SK-N-SH (cell line): ENCODE measurements at regions not wholly inside any gene's neighbourhood (a gene's known extent, or its start where the extent isn't known, plus 50 kb on each side); places are given as distances from the start of the nearest gene placed in this dataset.

Source experiments
- CTCF ChIA-PET: fragments of 300-600, 350-600 bp; formaldehyde crosslinking; extraction: SDS; loops from one replicate; lab custom pipeline; 2021; lab: Yijun Ruan, JAX
- POLR2A ChIA-PET: fragments of 350-600 bp; sonication (Branson Sonifier 250); formaldehyde crosslinking; extraction: SDS; loops from one replicate; lab custom pipeline; 2020; ENCODE audit warnings: antibody characterized with exemption, inconsistent platforms; lab: Yijun Ruan, JAX
- DNase-seq: peaks from one replicate; pipeline ENCODE4 v3.0.0; 2012
- H2AFZ ChIP-seq: fragments of 200-600 bp; sonication (generic); 2 replicates; pipeline ENCODE4 v1.8.1; 2016; ENCODE audit warnings: antibody characterized with exemption, mild to moderate bottlenecking, low read depth
- H3F3A ChIP-seq: fragments of 200-600 bp; sonication (generic); replicated peaks from 2 replicates; pipeline ENCODE3; 2016; ENCODE audit warnings: antibody characterized with exemption, mild to moderate bottlenecking; ENCODE audit not compliant: insufficient read depth
- H3K27ac ChIP-seq, 2 experiments: fragments of 200-500 bp in 1 of 2; fragments of 200-600 bp in 1 of 2; sonication (Bioruptor generic) in 1 of 2; sonication (generic), shearing (Covaris generic) in 1 of 2; 2 replicates each; pipeline versions ENCODE4 v1.5.1 to v1.6.1; 2014 to 2016; ENCODE audit warnings: low read depth in 2 of 2, inconsistent platforms in 1 of 2, low read length in 1 of 2, mild to moderate bottlenecking in 1 of 2, mixed read lengths in 1 of 2
- H3K27me3 ChIP-seq: fragments of 200-600 bp; sonication (generic), shearing (Covaris generic); 2 replicates; pipeline ENCODE4 v1.6.1; 2016; ENCODE audit warnings: mixed run types; ENCODE audit not compliant: insufficient read depth
- H3K36me3 ChIP-seq, 2 experiments: fragments of 200-500 bp in 1 of 2; fragments of 200-600 bp in 1 of 2; sonication (Bioruptor generic) in 1 of 2; sonication (generic) in 1 of 2; replicated peaks in 1 of 2; 2 replicates each; pipeline versions ENCODE3 to v1.5.1; 2014 to 2016; ENCODE audit warnings: low read length in 1 of 2, mild to moderate bottlenecking in 1 of 2; ENCODE audit not compliant: insufficient read depth in 2 of 2, control insufficient read depth in 1 of 2
- H3K4me1 ChIP-seq, 2 experiments: fragments of 200-500 bp in 1 of 2; fragments of 200-600 bp in 1 of 2; sonication (Bioruptor generic) in 1 of 2; sonication (generic), shearing (Covaris generic) in 1 of 2; 2 replicates each; pipeline versions ENCODE4 v1.5.1 to v1.6.1; 2014 to 2016; ENCODE audit warnings: low read depth in 1 of 2, low read length in 1 of 2, mixed run types in 1 of 2; ENCODE audit not compliant: insufficient read depth in 2 of 2, control insufficient read depth in 1 of 2
- H3K4me2 ChIP-seq: fragments of 200-600 bp; sonication (generic), shearing (Covaris generic); 2 replicates; pipeline ENCODE4 v1.6.1; 2017; ENCODE audit warnings: mixed run types
- H3K4me3 ChIP-seq, 2 experiments: fragments of 200-500 bp in 1 of 2; fragments of 200-600 bp in 1 of 2; sonication (Bioruptor generic) in 1 of 2; sonication (generic), shearing (Covaris generic) in 1 of 2; 2 replicates each; pipeline versions ENCODE4 v1.5.1 to v1.8.1; 2014 to 2016; ENCODE audit warnings: low read depth in 2 of 2, inconsistent platforms in 1 of 2, low read length in 1 of 2, mild to moderate bottlenecking in 1 of 2, mixed read lengths in 1 of 2, moderate library complexity in 1 of 2
- H3K79me2 ChIP-seq: fragments of 200-600 bp; sonication (generic); 2 replicates; pipeline ENCODE4 v1.8.1; 2017; ENCODE audit warnings: mild to moderate bottlenecking; ENCODE audit not compliant: insufficient read depth
- H3K9ac ChIP-seq: fragments of 200-600 bp; sonication (generic); 2 replicates; pipeline ENCODE4 v1.6.1; 2017; ENCODE audit warnings: mixed run types
- H3K9me2 ChIP-seq: fragments of 200-600 bp; sonication (generic); 2 replicates; pipeline ENCODE4 v1.6.1; 2017; ENCODE audit warnings: mixed run types
- H3K9me3 ChIP-seq: fragments of 200-600 bp; sonication (generic); 2 replicates; pipeline ENCODE4 v1.6.1; 2017; ENCODE audit warnings: mixed run types, mild to moderate bottlenecking, moderate library complexity
- H4K20me1 ChIP-seq: fragments of 200-600 bp; sonication (generic); 2 replicates; pipeline ENCODE4 v1.6.1; 2017; ENCODE audit warnings: mild to moderate bottlenecking, mixed run types; ENCODE audit not compliant: insufficient read depth
- EP300 ChIP-seq, 2 experiments: IDR thresholded peaks; 2 replicates each; pipeline versions ENCODE4 v1.4.0 to v1.6.1; 2012; ENCODE audit warnings: borderline replicate concordance in 1 of 2, low read depth in 1 of 2, low read length in 1 of 2
- EZH2phosphoT487 ChIP-seq: fragments of 200-600 bp; sonication (generic); IDR thresholded peaks from 2 replicates; pipeline ENCODE4 v1.6.1; 2017; ENCODE audit warnings: low read depth, mixed run types, mild to moderate bottlenecking, antibody characterized with exemption, moderate library complexity, borderline replicate concordance
- FOXJ3 ChIP-seq: sonication (generic); formaldehyde crosslinking; IDR thresholded peaks from 2 replicates; pipeline ENCODE4 v1.5.1; 2020; ENCODE audit warnings: mild to moderate bottlenecking, missing genetic modification reagents
- GATA2 ChIP-seq: sonication (generic); formaldehyde crosslinking; IDR thresholded peaks from 2 replicates; pipeline ENCODE4 v1.5.0; 2020; ENCODE audit warnings: mild to moderate bottlenecking, missing genetic modification reagents
- MEF2A ChIP-seq: IDR thresholded peaks from 2 replicates; pipeline ENCODE4 v1.4.0; 2012; ENCODE audit warnings: low read depth, borderline replicate concordance
- NRF1 ChIP-seq: IDR thresholded peaks from 2 replicates; pipeline ENCODE4 v1.6.1; 2012; ENCODE audit warnings: low read depth, mild to moderate bottlenecking, low read length
- POLR2AphosphoS5 ChIP-seq: IDR thresholded peaks from 2 replicates; pipeline ENCODE4 v1.6.1; 2012; ENCODE audit warnings: low read depth, low read length
- RCOR1 ChIP-seq: fragments of 150-350 bp; IDR thresholded peaks from 2 replicates; pipeline ENCODE4 v1.6.1; 2017; ENCODE audit warnings: antibody characterized with exemption, low read length
- RFX5 ChIP-seq: IDR thresholded peaks from 2 replicates; pipeline ENCODE4 v1.6.1; 2012; ENCODE audit warnings: mild to moderate bottlenecking, improper control_type of control experiment, low read length
- SIN3A ChIP-seq: IDR thresholded peaks from 2 replicates; pipeline ENCODE4 v1.6.1; 2012; ENCODE audit warnings: low read depth, mild to moderate bottlenecking, low read length, moderate library complexity, borderline replicate concordance
- SMC3 ChIP-seq: IDR thresholded peaks from 2 replicates; pipeline ENCODE4 v1.6.1; 2012; ENCODE audit warnings: low read depth, low read length, improper control_type of control experiment
- TAF1 ChIP-seq: IDR thresholded peaks from 2 replicates; pipeline ENCODE4 v1.6.1; 2012; ENCODE audit warnings: low read depth, mild to moderate bottlenecking, low read length, moderate library complexity, borderline replicate concordance
- TEAD4 ChIP-seq: IDR thresholded peaks from 2 replicates; pipeline ENCODE4 v1.4.0; 2012; ENCODE audit warnings: mild to moderate bottlenecking, borderline replicate concordance; ENCODE audit not compliant: insufficient read depth
- WGBS: methylation state at CpG from one replicate; pipeline ENCODE4 v1.1.6; 2017; ENCODE audit warnings: low lambda C conversion rate; 5-methylcytosine and 5-hydroxymethylcytosine counted together
- TF ChIP-seq, protein P1 (sequence below): fragments of 150-350 bp; IDR thresholded peaks from 2 replicates; pipeline ENCODE4 v1.6.1; 2017; ENCODE audit warnings: antibody characterized with exemption, low read length, low read depth, borderline replicate concordance
- TF ChIP-seq, protein P2 (sequence below): IDR thresholded peaks from 2 replicates; pipeline ENCODE4; 2012
- TF ChIP-seq, protein P3 (sequence below): fragments of 150-350 bp; IDR thresholded peaks from 2 replicates; pipeline ENCODE4 v1.6.1; 2016; ENCODE audit warnings: mild to moderate bottlenecking, low read depth, low read length
- TF ChIP-seq, protein P4 (sequence below): IDR thresholded peaks from 2 replicates; pipeline ENCODE4 v1.4.0; 2012; ENCODE audit warnings: low read depth, borderline replicate concordance

DNA sequence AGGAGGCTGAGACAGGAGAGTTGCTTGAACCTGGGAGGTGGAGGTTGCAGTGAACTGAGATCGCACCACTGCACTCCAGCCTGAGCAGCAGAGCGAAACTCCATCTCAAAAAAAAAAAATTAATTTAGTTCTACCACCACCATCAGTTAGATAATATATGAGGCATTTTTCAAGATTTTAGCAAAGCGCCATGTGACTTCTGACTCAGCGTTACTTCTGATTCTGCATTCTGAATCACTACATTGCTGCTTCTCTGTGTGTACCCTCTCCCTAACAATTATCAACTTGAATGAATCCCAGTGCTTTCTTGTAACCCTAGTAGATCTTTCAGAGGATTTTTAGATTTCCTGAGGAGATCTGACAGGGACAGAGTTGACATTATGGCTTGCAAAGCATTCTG lies 176.8 kb upstream of the SORCS1 start:
- no peaks in the 10 kb centered on the region for H3F3A ChIP-seq
- H2AFZ ChIP-seq, result no peak overlapping the region
- H3K4me1 ChIP-seq, result no peaks in the 10 kb centered on the region; a peak in 1 of 4 replicates
- H3K9me2 ChIP-seq, result no peaks in the 10 kb centered on the region
- TF ChIP-seq TAF1 (no peak), GATA2 (CRISPR knock-in tag) (no peak), SIN3A (no peak), POLR2AphosphoS5 (no peak), EZH2phosphoT487 (no peak), NRF1 (no peak), SMC3 (no peak), RCOR1 (no peak), EP300 (IDR thresholded peaks at IDR 0.05; ENCODE audit: borderline replicate concordance in 1 of 2, low read depth in 1 of 2, low read length in 1 of 2) (no peak), TEAD4 (no peak), RFX5 (no peak), FOXJ3 (CRISPR knock-in tag) (no peak), MEF2A (no peak)
- TF ChIP-seq, protein P1, sequence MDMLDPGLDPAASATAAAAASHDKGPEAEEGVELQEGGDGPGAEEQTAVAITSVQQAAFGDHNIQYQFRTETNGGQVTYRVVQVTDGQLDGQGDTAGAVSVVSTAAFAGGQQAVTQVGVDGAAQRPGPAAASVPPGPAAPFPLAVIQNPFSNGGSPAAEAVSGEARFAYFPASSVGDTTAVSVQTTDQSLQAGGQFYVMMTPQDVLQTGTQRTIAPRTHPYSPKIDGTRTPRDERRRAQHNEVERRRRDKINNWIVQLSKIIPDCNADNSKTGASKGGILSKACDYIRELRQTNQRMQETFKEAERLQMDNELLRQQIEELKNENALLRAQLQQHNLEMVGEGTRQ, result no peak
- TF ChIP-seq, protein P2, sequence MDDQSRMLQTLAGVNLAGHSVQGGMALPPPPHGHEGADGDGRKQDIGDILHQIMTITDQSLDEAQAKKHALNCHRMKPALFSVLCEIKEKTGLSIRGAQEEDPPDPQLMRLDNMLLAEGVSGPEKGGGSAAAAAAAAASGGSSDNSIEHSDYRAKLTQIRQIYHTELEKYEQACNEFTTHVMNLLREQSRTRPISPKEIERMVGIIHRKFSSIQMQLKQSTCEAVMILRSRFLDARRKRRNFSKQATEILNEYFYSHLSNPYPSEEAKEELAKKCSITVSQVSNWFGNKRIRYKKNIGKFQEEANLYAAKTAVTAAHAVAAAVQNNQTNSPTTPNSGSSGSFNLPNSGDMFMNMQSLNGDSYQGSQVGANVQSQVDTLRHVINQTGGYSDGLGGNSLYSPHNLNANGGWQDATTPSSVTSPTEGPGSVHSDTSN, result no peak
- TF ChIP-seq, protein P3, sequence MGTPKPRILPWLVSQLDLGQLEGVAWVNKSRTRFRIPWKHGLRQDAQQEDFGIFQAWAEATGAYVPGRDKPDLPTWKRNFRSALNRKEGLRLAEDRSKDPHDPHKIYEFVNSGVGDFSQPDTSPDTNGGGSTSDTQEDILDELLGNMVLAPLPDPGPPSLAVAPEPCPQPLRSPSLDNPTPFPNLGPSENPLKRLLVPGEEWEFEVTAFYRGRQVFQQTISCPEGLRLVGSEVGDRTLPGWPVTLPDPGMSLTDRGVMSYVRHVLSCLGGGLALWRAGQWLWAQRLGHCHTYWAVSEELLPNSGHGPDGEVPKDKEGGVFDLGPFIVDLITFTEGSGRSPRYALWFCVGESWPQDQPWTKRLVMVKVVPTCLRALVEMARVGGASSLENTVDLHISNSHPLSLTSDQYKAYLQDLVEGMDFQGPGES, result no peak
- TF ChIP-seq, protein P4, sequence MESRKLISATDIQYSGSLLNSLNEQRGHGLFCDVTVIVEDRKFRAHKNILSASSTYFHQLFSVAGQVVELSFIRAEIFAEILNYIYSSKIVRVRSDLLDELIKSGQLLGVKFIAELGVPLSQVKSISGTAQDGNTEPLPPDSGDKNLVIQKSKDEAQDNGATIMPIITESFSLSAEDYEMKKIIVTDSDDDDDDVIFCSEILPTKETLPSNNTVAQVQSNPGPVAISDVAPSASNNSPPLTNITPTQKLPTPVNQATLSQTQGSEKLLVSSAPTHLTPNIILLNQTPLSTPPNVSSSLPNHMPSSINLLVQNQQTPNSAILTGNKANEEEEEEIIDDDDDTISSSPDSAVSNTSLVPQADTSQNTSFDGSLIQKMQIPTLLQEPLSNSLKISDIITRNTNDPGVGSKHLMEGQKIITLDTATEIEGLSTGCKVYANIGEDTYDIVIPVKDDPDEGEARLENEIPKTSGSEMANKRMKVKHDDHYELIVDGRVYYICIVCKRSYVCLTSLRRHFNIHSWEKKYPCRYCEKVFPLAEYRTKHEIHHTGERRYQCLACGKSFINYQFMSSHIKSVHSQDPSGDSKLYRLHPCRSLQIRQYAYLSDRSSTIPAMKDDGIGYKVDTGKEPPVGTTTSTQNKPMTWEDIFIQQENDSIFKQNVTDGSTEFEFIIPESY, result no peak
- ChIA-PET CTCF (no interaction called here), POLR2A (no interaction called here)
- no peak overlapping the region for H3K4me2 ChIP-seq
- no peak overlapping the region for H3K4me3 ChIP-seq
- H3K9me3 ChIP-seq, result no peaks in the 10 kb centered on the region
- no peaks in the 10 kb centered on the region for H3K79me2 ChIP-seq
- H3K27me3 ChIP-seq, result no peaks in the 10 kb centered on the region
- DNase-seq, result no peak
- no peak overlapping the region for H3K9ac ChIP-seq
- H4K20me1 ChIP-seq, result no peaks in the 10 kb centered on the region
- H3K36me3 ChIP-seq, result no peaks in the 10 kb centered on the region
- no peak overlapping the region for H3K27ac ChIP-seq
- WGBS, result 70% methylated on average over 4 of the region's 4 CpGs
